GM19455 (cell line): ENCODE measurements at regions not wholly inside any gene's neighbourhood (a gene's known extent, or its start where the extent isn't known, plus 50 kb on each side); places are given as distances from the start of the nearest gene placed in this dataset.
"Not testable (repeated sequence)": the region's sequence is repeated elsewhere in the genome, so short reads cannot be mapped to it uniquely, and the experiment has no call there.

Source experiments
- ATAC-seq: cut with Tn5 transposase; IDR thresholded peaks from one replicate; pipeline ENCODE4 v1.9.1; 2021; ENCODE audit not compliant: unreplicated experiment

DNA sequence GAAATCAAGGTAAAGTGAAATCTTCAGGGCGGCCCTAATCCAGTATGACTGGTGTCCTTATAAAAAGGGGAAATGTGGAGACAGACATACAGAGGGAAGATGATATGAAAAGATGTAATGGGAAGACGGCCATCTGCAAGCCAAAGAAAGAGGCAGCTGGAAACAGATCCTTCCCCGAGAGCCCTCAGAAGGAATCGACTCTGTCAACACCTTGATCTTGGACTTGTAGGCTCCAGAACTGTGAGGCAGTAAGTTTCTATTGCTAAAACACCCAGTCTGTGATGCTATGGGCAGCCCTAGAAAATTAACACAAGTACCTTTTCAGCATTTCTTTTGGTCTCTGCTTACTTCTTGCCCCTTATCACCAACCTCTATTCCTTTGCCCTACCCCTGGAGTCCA, 174.7 kb upstream of the TPM1 start:
- no peak for ATAC-seq

DNA sequence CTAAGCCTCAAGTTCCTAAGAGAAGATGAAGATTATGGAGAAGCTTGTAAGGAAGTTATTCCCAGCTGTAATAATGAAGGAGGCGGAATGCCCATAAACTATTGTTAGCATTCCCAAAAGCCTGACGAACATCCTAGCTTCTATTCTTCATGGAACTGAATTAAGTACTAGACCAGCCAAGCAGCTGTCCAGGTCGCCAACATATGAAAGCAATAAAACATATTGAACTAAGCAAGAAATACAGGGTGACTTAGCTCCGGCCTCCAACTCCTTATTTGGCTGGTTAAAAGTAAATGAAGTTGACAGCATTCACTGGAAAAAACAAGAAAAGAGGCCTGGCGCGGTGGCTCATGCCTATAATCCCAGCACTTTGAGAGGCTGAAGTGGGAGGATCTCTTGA, 174.0 kb upstream of the TPM1 start:
- no peak for ATAC-seq

DNA sequence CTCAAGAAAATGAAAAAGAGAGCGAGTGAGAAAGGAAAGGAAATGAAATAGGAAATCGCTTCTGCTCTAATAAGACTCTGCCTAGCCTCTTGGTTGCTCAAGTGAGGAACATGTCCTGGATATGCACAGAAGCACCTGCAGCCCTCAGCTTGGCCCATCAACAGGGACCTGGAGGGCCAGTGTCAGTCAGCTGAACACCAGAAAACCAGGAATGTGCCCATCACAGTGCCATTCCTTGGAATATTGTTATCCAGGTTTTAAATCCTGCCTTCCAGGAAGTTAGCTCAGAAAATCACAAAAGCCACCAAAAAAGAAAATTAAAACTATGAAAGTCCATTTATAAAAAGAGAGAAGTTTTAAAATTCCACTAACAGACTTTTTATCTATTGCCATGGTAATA, 173.4 kb upstream of the TPM1 start:
- ATAC-seq: no peak

DNA sequence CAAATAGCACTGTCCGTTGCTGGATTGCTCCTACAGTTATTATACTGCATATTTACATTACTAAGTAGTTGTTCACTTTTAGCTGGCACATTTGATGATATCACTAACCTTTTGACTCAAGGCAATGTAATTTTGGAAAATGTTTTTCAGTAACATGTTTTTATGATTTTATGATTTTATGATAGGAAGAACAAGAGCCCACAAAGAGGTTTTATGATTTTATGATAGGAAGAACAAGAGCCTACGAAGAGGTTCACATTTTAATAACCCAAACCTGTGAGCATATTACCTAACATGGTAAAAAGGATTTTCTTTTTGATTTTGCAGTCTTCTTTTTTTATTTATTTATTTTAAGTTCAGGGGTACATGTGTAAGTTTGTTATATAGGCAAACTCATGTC, 172.3 kb upstream of the TPM1 start:
- no peak for ATAC-seq

DNA sequence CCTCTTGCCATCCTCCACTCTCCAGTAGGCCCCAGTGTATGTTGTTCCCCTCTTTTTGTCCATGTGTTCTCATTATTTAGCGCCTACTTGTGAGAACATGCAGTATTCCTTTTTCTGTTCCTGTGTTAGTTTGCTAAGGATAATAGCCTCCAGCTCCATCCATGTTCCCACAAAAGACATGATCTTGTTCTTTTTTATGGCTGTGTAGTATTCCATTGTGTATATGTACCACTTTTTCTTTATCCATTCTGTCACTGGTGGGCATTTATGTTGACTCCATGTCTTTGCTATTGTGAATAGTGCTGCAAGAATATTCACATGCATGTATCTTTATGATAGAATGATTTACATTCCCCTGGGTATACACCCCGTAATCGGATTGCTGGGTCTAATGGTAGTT, 171.8 kb upstream of the TPM1 start:
- ATAC-seq: not testable (repeated sequence)

DNA sequence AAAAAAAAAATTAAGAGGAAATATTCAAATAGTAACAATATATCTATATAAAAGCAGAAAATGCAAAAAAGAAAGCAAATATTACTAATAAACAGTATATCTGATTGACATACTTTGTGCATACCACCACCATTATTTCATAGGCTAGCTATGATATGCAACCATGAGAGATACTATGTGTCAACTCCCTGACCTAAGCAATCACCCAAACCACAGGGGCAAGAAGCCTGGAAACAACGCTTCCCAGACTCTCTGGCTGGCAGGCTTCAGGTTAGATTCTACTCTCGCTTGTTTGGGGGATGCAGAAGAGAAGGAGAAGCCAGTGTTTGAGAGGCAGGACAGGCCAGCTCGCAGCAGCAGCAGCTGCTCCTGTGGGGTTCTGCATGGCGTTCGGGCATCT, 169.3 kb upstream of the TPM1 start:
- no peak for ATAC-seq

DNA sequence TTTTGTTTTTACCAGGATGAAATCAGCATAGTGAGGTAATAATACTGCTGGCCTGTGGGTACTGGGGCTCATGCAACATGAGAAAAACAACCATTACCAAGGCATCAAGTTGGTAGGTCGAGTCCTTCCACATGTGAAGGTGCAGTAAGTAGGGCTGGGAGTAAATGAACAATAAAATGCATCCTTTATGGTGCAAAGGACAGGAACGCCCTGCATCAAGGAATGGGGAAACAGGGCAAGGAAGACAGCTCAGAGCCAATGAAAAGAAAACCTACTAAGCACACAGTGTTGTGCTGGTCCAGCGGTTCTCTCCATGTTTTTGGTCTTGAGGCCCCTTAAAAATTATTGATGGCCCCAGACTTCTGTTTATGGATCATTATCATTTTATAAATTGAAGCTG, 168.5 kb upstream of the TPM1 start:
- ATAC-seq: no peak

DNA sequence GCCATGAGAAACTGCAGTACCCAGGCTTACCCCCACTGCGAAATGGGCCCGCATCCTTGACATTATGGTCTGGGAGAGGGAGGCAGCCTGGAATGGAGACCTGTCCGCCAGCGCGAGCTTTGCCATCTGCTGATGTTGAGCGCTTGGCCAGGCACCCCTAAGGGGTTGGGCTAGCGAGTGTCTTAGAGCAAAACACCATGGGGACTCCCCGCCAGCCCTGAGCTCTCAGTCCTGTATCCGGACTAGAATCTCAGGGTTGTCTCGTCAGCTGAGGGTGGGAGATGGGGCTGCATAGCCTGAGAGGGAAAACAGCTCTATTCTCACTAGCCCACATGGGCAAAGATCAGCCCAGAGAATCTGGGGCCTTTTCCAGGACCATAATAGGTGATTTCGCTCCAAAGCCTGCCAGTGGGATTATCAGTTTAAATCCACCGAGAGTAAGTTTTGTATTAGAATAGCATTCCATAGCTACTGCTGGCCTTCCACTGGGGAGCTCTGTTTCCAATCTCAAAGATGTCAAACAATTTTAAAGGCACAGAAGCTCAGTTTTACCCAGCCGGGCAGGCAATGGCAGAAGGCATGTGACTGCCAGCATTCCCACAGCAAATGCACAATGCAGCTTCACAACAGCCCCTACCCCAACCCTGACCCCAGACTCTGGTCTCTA, 167.5 kb upstream of the TPM1 start:
- no peak for ATAC-seq

DNA sequence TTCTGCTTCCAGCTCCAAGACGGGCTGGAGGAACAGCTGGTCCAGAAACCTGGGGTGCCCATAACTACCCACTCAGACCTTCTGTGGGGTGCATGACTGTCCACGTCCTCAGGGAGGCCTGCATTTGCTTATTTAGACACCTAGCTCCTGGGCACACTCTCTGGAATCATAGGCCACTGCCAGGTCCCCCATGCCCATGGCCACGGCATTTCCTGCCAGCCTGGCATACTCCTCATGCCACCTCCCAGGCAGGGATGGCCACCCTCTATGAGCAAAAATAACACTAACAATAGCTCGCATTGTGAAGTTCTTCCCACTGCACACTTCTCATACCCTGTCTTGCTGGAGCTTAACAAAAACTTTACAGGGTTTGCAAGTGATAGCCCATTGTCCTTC, 166.9 kb upstream of the TPM1 start:
- ATAC-seq: no peak

DNA sequence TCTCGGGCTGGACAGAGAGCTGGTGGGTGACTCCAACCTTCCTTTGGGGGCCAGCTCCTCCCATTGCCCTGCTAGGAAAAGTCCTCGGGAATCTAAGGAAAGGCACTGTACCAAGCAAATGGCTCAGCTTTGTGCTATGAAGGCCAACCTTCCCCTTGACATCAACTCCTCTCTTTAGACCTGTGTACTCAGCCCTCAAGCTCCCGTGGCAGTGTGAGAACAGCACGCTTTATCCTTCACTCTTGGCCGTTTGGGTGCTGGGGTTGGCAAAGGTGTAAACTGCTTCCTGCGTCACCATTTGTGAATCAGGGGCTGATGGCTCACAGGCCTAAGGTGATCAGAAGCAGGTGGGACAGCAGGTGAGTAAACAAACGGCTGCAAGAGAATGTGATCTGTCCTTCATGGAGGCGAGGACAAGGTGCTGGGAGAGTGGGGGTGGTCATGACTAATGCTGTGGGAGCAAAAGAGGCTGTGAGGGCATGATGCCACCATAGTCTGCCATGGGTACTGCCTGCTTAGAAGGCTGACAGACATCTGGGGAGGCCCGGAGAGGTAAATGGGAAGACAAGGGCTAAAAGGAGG, 165.2 kb upstream of the TPM1 start:
- ATAC-seq: no peak

DNA sequence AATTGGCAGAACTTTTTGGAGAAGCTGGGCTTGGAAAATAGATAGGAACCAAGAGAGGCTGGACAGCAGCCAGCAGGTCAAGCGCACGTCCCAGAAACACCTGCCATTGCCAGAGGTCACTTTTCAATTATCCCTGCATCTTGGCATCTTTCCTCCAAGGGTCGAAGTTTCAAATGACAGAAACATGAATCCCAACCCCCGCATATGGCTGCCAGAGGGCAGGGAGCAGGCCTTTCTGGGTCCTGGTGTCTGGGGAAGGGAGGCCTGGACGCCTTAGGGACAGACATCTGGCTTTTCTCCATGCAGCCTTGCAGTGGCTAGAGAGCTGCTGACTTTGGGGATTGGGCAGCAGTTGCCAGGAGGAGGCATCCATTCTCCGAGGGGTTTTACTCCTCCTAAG, 164.5 kb upstream of the TPM1 start:
- ATAC-seq: no peak

DNA sequence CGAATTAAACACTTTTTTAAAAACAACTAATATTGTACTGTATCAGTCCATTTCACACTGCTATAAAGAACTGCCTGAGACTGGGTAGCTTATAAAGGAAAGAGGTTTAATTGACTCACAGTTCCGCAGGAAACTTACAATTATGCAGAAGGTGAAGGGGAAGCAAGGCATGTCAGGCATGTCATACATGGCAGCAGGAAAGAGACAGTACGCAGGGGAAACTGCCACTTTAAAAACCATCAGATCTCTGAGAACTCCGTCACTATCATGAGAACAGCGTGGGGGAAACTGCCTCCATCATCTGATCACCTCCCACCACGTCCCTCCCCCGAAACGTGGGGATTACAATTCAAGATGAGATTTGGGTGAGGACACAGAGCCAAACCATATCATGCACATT, 162.8 kb upstream of the TPM1 start:
- ATAC-seq: no peak

DNA sequence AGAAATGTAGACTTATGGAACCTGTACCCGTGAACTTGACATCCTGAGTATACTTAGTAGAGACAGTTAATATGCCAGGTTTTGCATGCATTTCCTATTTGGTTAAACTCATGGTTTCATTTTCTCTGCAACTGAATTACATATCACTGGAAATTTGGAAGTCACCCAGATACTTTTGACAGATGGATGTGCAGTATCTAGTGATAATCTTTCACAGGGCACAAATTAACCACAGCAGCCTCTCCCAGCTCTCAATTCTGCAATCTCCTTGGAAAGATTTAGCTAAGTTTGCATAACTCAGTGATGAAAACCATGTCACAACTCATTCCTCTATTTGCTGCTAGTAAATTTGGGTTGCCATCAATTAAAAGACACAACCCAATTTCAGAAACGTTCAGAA, 162.3 kb upstream of the TPM1 start:
- ATAC-seq: no peak

DNA sequence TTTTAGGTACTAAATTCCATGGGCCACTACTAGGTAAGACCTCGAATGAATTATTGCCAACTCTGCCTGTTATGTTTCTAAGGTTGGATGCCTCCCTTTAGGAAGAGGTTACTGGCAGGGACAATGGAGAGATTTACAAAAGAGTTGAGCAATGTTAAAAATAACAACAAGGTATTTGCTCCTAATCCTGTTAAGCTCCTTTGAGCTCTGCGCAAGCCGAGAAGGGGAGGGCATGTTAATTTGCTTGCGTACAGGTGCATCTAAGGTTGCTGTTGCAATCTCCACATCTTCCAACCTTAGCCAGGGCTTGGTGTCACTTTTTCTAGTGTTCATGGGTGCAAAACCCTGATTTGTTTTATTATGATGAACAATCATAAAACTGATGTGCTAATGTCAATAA, 161.5 kb upstream of the TPM1 start:
- ATAC-seq: no peak

DNA sequence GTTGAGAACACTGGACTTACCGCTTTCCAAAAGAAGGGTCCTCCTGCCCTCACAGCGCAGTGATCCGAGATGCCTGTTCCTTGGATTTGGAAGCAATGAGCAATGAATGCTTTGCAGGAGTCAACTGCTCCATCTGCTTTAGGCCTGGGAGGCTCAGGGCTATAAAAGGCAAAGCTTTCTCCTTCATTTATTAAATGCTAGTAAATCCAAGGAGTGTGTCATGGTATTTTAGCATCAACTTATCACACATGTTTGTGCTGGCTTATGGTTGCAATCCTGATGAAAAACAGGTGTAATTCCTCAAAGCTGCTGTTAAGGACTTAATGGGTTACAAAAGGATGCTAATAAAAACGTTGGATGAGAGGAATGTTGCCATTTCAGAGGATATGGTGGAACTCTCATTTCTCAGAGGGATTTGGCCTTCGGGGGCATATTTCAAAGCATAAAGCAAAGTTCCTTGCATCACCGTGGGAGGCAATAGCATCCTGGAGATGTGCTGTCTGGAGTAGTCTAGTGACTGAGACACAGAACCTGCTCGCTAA, 158.5 kb upstream of the TPM1 start:
- ATAC-seq: no peak

DNA sequence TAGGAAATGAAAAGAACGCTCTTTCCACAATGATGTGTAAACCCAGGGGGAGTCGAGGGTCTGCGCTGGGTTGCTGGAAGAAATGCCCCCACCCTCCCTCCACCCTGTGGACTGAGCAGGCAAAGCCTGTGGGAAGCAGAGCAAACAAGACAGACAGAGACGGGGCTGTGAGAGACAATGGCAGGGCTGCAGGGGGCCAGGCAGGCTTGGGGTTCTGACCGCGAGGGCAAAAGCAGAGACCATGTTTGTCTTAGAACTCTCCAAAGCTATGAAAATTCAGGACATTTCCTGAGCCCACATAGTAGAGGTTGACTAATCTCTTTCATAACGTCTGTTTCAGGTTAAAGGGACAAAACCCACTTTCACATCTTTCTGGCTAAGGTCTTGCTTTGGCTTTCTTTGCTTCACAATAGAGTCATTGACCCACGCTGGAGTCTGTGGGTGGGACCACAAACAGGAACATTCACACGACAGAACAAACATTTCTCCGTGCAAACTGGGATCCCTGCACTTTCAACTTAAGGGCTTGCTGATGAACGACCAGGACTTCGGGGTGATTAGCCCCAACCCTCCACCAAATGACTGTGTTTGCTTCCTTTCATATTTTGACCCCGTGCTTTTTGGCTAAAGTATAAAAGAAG, 156.0 kb upstream of the TPM1 start:
- no peak for ATAC-seq

DNA sequence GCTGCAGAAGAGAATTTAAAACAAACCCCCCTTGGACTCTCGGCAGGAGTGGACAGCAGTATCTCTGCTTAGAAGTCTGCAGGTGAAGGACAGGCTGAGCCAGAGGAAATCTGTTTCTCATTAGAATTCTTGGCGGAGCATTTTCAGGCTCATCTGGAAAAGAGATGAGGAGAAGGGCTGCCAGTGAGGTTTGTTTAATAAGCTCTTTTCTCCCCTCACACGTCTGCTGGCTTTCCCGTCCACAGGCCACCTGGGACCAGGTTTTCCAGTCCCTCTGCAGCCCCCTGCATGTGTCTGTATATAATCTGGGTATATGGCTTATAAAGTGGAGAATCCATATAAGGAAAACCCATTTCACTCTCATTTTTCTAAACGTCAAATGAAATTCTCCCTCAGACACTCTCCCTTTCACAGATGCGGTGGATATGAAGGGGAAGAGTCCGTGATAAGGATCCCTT, 155.4 kb upstream of the TPM1 start:
- ATAC-seq: no peak

DNA sequence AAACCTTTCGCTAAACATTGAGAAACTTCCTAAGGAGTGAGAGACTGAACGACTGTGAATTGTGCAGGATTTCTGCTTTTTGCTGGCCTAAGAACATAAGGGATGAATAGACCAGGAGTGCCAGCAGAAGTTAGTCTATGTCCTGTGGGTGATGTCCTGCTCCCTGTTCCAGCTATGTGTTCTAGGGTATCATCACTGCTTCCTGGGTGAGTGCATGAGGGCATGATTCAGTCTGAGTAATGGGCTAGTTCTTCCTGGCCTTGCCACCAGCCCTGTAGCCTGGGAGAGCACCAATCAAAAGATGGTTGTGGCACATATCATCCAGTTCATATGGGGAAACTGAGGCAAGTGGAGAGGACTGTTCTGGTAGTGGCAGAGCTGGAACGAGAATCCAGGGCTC, 153.9 kb upstream of the TPM1 start:
- no peak for ATAC-seq

DNA sequence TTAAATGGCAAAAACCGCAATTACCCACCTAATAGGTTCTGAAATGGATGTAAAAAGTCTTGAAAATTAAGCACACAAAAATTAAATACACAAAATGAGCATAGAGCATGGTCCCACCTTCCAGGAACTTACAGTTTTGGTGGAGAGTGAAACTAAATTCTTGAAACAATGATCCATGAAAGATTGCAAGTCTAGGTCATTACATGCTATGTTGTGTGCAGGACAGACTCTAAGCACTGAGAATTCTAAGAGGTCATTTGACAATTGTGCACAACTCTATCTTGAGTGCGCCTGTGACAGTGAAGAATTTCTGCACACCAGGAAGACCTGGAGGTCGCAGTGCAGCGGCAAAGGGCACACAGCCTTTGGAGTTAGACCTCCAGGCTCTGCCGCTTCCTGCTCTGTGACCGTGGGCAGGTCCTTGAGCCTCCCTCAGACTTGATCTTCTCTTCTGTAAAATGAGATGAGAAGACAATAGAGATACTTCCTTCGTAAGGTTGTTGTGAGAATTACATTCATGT, 153.3 kb upstream of the TPM1 start:
- ATAC-seq: no peak

DNA sequence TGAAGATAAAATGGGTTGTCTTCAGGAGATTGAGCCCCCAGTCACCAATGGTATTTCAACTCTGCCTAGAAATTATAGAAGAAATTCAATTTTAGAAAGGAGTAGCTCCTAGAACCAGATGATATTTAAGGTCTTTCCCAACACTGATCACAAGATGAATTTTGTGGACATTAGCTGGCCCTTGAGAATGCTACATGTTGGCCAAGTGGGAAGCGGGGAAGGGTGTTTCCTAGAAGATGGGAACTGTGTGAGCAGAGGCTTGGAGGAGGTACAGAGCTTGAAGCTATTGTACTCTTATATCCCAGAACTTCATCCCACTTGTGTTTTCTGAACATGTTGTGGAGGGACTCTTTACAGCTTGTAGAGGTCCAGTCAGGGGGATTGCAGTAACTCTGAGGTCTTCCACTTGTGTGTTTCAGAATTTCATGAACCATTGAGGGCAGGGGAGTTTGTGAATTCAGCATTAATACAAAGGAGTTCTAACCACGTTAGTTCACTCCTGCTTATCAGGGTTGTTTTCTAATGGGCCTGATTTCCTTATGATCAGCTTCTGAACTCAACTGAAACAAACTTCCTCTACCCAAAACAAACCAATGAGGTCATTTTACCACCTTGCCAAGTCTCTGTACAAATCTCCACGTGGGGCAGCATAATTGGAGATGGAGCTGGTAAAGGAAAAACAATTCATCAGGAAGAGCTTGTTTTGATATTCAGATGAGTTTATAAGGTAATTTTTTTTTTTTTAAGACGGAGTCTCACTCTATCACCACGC, 152.6 kb upstream of the TPM1 start:
- no peak for ATAC-seq

DNA sequence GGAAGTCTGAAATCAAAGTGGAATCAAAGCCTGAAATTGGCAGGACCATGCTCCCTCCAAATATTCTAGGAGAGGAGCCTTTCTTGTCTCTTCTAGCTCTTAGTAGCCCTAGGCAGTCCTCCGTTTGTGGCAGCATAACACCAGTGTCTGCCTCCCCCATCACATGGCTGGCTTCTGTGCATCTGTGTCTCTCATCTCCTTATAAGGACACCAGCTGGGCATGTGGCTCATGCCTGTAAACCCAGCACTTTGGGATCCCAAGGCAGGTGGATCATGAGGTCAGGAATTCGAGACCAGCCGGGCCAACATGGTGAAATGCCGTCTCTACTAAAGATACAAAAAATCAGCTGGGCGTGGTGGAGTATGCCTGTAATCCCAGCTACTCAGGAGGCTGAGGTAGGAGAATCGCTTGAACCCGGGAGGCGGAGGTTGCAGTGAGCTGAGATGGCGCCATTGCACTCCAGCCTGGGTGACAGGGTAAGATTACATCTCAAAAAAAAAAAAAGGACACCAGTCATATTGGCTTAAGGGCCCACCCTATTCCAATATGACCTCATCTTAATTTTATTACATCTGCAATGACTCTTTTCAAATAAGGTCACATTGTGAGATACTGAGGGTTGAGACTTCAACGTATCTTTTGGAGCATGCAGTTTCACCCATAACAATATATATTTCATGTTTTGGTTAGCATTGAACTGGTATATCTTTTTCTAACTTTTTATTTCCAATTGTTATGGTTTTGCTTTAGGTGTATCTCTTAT, 148.0 kb upstream of the TPM1 start:
- no peak for ATAC-seq
